H1 (cell line): ENCODE measurements at regions not wholly inside any gene's neighbourhood (a gene's known extent, or its start where the extent isn't known, plus 50 kb on each side); places are given as distances from the start of the nearest gene placed in this dataset.

Source experiments
- CTCF ChIA-PET: fragments of 300-600 bp; sonication (Branson Sonifier 250); formaldehyde crosslinking; loops from one replicate; lab custom pipeline; 2021; ENCODE audit not compliant: partially characterized antibody; lab: Charles Lee
- POLR2A ChIA-PET: fragments of 300-600 bp; sonication (Branson Sonifier 250); formaldehyde crosslinking; loops from one replicate; lab custom pipeline; 2021; ENCODE audit warnings: inconsistent platforms; ENCODE audit not compliant: partially characterized antibody; lab: Charles Lee
- DNase-seq, 2 experiments: peaks; one replicate each; pipeline versions ENCODE4 v3.0.0 to v3.0.0-alpha.2; 2010 to 2022; ENCODE audit warnings: low spot score in 2 of 2, low read depth in 1 of 2, mixed read lengths in 1 of 2
- FAIRE-seq: peaks from 2 replicates; lab custom pipeline; 2011; peaks lifted over from hg19 to GRCh38; lab: Jason Lieb, UNC
- H2AFZ ChIP-seq: 2 replicates; pipeline ENCODE4 v1.8.1; 2012; ENCODE audit warnings: low read length, inconsistent platforms
- H2AK5ac ChIP-seq: 2 replicates; pipeline ENCODE4 v1.6.1; 2013; ENCODE audit warnings: low read depth, low read length
- H2BK120ac ChIP-seq: replicated peaks from 2 replicates; pipeline ENCODE3; 2013; ENCODE audit warnings: low read depth, low read length, inconsistent platforms
- H2BK12ac ChIP-seq: 2 replicates; pipeline ENCODE4 v1.6.1; 2013; ENCODE audit warnings: low read depth, low read length
- H2BK15ac ChIP-seq: 2 replicates; pipeline ENCODE4 v1.6.1; 2013; ENCODE audit warnings: low read length
- H2BK20ac ChIP-seq: 2 replicates; pipeline ENCODE4 v1.6.1; 2013; ENCODE audit warnings: low read length
- H2BK5ac ChIP-seq: 2 replicates; pipeline ENCODE4 v1.6.1; 2013; ENCODE audit warnings: low read depth, low read length
- H3K14ac ChIP-seq: 2 replicates; pipeline ENCODE4 v1.6.1; 2013; ENCODE audit warnings: inconsistent platforms; ENCODE audit not compliant: insufficient read length
- H3K18ac ChIP-seq: 2 replicates; pipeline ENCODE4 v1.6.1; 2013; ENCODE audit warnings: low read length; ENCODE audit errors: extremely low read depth
- H3K23ac ChIP-seq: 2 replicates; pipeline ENCODE4 v1.6.1; 2013; ENCODE audit warnings: inconsistent platforms; ENCODE audit not compliant: insufficient read length
- H3K23me2 ChIP-seq: 2 replicates; pipeline ENCODE4 v1.6.1; 2013; ENCODE audit warnings: low read depth, low read length
- H3K27ac ChIP-seq: 2 replicates; pipeline ENCODE4 v1.6.1; 2011; ENCODE audit warnings: low read depth, low read length, inconsistent platforms
- H3K27me3 ChIP-seq, 4 experiments: replicated peaks in 1 of 4; 1 replicate in 1 of 4; 2 replicates in 3 of 4; pipeline versions ENCODE4 v1.6.1 to v1.8.1; 2011 to 2013; ENCODE audit warnings: low read length in 3 of 4, mild to moderate bottlenecking in 3 of 4, inconsistent platforms in 2 of 4, mixed read lengths in 2 of 4, moderate library complexity in 1 of 4; ENCODE audit not compliant: control insufficient read depth in 3 of 4, insufficient read depth in 3 of 4; ENCODE audit errors: extremely low read depth in 1 of 4
- H3K36me3 ChIP-seq, 4 experiments: 2 replicates each; pipeline versions ENCODE4 v1.6.1 to v1.8.1; 2011 to 2013; ENCODE audit warnings: mild to moderate bottlenecking in 4 of 4, low read length in 3 of 4, moderate library complexity in 2 of 4, control low read depth in 1 of 4, inconsistent platforms in 1 of 4; ENCODE audit not compliant: insufficient read depth in 4 of 4, control insufficient read depth in 2 of 4
- H3K4ac ChIP-seq: replicated peaks from 2 replicates; pipeline ENCODE3; 2013; ENCODE audit warnings: low read length, low read depth, mixed read lengths, inconsistent platforms; ENCODE audit not compliant: insufficient read length
- H3K4me1 ChIP-seq, 4 experiments: replicated peaks in 1 of 4; 1 replicate in 1 of 4; 2 replicates in 3 of 4; pipeline versions ENCODE4 v1.6.1 to v1.8.1; 2011 to 2013; ENCODE audit warnings: low read length in 3 of 4, inconsistent platforms in 2 of 4, mixed read lengths in 1 of 4; ENCODE audit not compliant: insufficient read depth in 4 of 4, control insufficient read depth in 3 of 4
- H3K4me2 ChIP-seq, 2 experiments: 2 replicates each; pipeline versions ENCODE4 v1.6.1 to v1.8.1; 2011 to 2013; ENCODE audit warnings: low read depth in 2 of 2, low read length in 2 of 2, control low read depth in 1 of 2, inconsistent platforms in 1 of 2, mild to moderate bottlenecking in 1 of 2; ENCODE audit not compliant: insufficient read depth in 1 of 2
- H3K4me3 ChIP-seq, 4 experiments: fragments of 200-600, 300-600 bp in 1 of 4; sonication (generic), shearing (Covaris generic), sonication (Bioruptor Twin) in 1 of 4; 2 replicates each; pipeline versions ENCODE4 v1.5.1 to v1.8.1; 2011 to 2016; ENCODE audit warnings: low read length in 4 of 4, low read depth in 3 of 4, control low read depth in 2 of 4, inconsistent platforms in 2 of 4, mild to moderate bottlenecking in 2 of 4, mixed read lengths in 1 of 4, moderate library complexity in 1 of 4; ENCODE audit not compliant: insufficient read depth in 2 of 4; ENCODE audit errors: extremely low read depth in 1 of 4
- H3K56ac ChIP-seq: replicated peaks from 2 replicates; pipeline ENCODE3; 2013; ENCODE audit warnings: low read depth, mild to moderate bottlenecking, mixed read lengths, low read length, inconsistent platforms; ENCODE audit not compliant: insufficient read length
- H3K79me1 ChIP-seq: 2 replicates; pipeline ENCODE4 v1.6.1; 2013; ENCODE audit warnings: low read depth, low read length, control low read depth
- H3K79me2 ChIP-seq, 2 experiments: 2 replicates each; pipeline versions ENCODE4 v1.6.1 to v1.8.1; 2012 to 2013; ENCODE audit warnings: low read length in 2 of 2, mild to moderate bottlenecking in 2 of 2, inconsistent platforms in 1 of 2; ENCODE audit not compliant: insufficient read depth in 2 of 2, control insufficient read depth in 1 of 2
- H3K9ac ChIP-seq, 4 experiments: replicated peaks in 1 of 4; 1 replicate in 1 of 4; 2 replicates in 3 of 4; pipeline versions ENCODE4 v1.6.1 to v1.8.1; 2011 to 2013; ENCODE audit warnings: low read depth in 3 of 4, low read length in 3 of 4, control low read depth in 2 of 4, mild to moderate bottlenecking in 2 of 4, moderate library complexity in 2 of 4, inconsistent platforms in 1 of 4; ENCODE audit errors: extremely low read depth in 1 of 4
- H3K9me3 ChIP-seq, 2 experiments: 2 replicates each; pipeline versions ENCODE4 v1.6.1 to v1.8.1; 2012 to 2013; ENCODE audit warnings: mild to moderate bottlenecking in 2 of 2, moderate library complexity in 2 of 2, control low read depth in 1 of 2, inconsistent platforms in 1 of 2, low read depth in 1 of 2, low read length in 1 of 2, mixed read lengths in 1 of 2; ENCODE audit not compliant: insufficient read depth in 2 of 2
- H4K20me1 ChIP-seq, 2 experiments: replicated peaks in 1 of 2; 2 replicates each; pipeline versions ENCODE3 to v1.8.1; 2011 to 2013; ENCODE audit warnings: inconsistent platforms in 2 of 2, low read length in 2 of 2, mild to moderate bottlenecking in 1 of 2; ENCODE audit not compliant: insufficient read depth in 2 of 2, control insufficient read depth in 1 of 2
- H4K5ac ChIP-seq: 2 replicates; pipeline ENCODE4 v1.6.1; 2013; ENCODE audit warnings: low read length, low read depth, mixed read lengths, inconsistent platforms; ENCODE audit not compliant: insufficient read length
- H4K8ac ChIP-seq: 2 replicates; pipeline ENCODE4 v1.8.0; 2013; ENCODE audit warnings: mild to moderate bottlenecking, moderate library complexity, low read length, inconsistent platforms; ENCODE audit not compliant: insufficient read depth; ENCODE audit errors: extremely low read depth
- H4K91ac ChIP-seq: replicated peaks from 2 replicates; pipeline ENCODE3; 2013; ENCODE audit warnings: low read length, mixed read lengths, inconsistent platforms; ENCODE audit not compliant: insufficient read length
- CHD2 ChIP-seq: IDR thresholded peaks from 2 replicates; pipeline ENCODE4 v1.6.1; 2012; ENCODE audit warnings: low read length, improper control_type of control experiment
- EZH2 ChIP-seq: fragments of 200-600 bp; sonication (generic); IDR thresholded peaks from 2 replicates; pipeline ENCODE4 v1.7.1; 2012; ENCODE audit warnings: low read depth, mild to moderate bottlenecking, moderate library complexity, low read length, inconsistent platforms; ENCODE audit not compliant: severe bottlenecking
- KDM4A ChIP-seq: IDR thresholded peaks from one replicate; pipeline ENCODE4 v1.7.1; 2012; ENCODE audit warnings: low read depth, mild to moderate bottlenecking, moderate library complexity, low read length, inconsistent platforms; ENCODE audit not compliant: severe bottlenecking
- MAFK ChIP-seq: IDR thresholded peaks from 2 replicates; pipeline ENCODE4 v1.6.1; 2012; ENCODE audit warnings: low read depth, mild to moderate bottlenecking, improper control_type of control experiment, low read length
- MAX ChIP-seq: IDR thresholded peaks from 2 replicates; pipeline ENCODE4 v1.6.1; 2012; ENCODE audit warnings: inconsistent platforms
- RFX5 ChIP-seq: IDR thresholded peaks from 2 replicates; pipeline ENCODE4 v1.6.1; 2011; ENCODE audit warnings: low read depth, low read length, improper control_type of control experiment, borderline replicate concordance
- RNF2 ChIP-seq: fragments of 200-900, 300-1000 bp; sonication (generic); IDR thresholded peaks from 2 replicates; pipeline ENCODE4 v1.7.1; 2016; ENCODE audit warnings: borderline replicate concordance, low read depth, mild to moderate bottlenecking, antibody characterized with exemption, low read length; ENCODE audit not compliant: poor library complexity, severe bottlenecking; ENCODE audit errors: missing control alignments
- SIRT6 ChIP-seq: IDR thresholded peaks from one replicate; pipeline ENCODE4 v1.7.1; 2012; ENCODE audit warnings: low read length, inconsistent platforms
- SRF ChIP-seq: IDR thresholded peaks from 2 replicates; pipeline ENCODE4 v1.6.1; 2011; ENCODE audit warnings: mild to moderate bottlenecking, low read depth, low read length, moderate library complexity
- SUZ12 ChIP-seq: fragments of 200-600 bp; sonication (generic); IDR thresholded peaks from 2 replicates; pipeline ENCODE4 v1.6.1; 2012; ENCODE audit warnings: mild to moderate bottlenecking, inconsistent platforms, low read length, moderate library complexity, mixed read lengths
- TBP ChIP-seq: IDR thresholded peaks from 2 replicates; pipeline ENCODE4 v1.6.1; 2011; ENCODE audit warnings: low read depth, low read length, improper control_type of control experiment
- TCF12 ChIP-seq: IDR thresholded peaks from 2 replicates; pipeline ENCODE4 v1.6.1; 2011; ENCODE audit warnings: low read depth, mild to moderate bottlenecking, low read length
- YY1 ChIP-seq: IDR thresholded peaks from 2 replicates; pipeline ENCODE4 v1.6.1; 2011; ENCODE audit warnings: low read depth, mild to moderate bottlenecking, low read length
- WGBS, 2 experiments: shearing (Covaris generic) in 1 of 2; methylation state at CpG; one replicate each; pipeline versions ENCODE4 v1.1.6 to v1.1.7; 2013 to 2015; ENCODE audit warnings: low lambda C conversion rate in 2 of 2, mixed read lengths in 2 of 2, inconsistent platforms in 1 of 2, low coverage in 1 of 2, missing lambda C conversion rate in 1 of 2; ENCODE audit not compliant: insufficient replicate concordance in 2 of 2, insufficient coverage in 1 of 2, insufficient read length in 1 of 2; ENCODE audit errors: extremely low coverage in 1 of 2, missing lambda C conversion rate in 1 of 2; 5-methylcytosine and 5-hydroxymethylcytosine counted together

- no peak overlapping the region for H3K4me3 ChIP-seq
- FAIRE-seq, result no peak
- H4K20me1 ChIP-seq, result no peaks in the 10 kb centered on the region
- no peak overlapping the region for H3K4ac ChIP-seq
- H3K4me2 ChIP-seq, result no peak overlapping the region
- no peak overlapping the region for H2BK12ac ChIP-seq
- no peak overlapping the region for H3K23ac ChIP-seq
- no peak overlapping the region for H2BK120ac ChIP-seq
- no peaks in the 10 kb centered on the region for H3K27me3 ChIP-seq
- ChIA-PET POLR2A (no interaction called here), CTCF (interaction anchor here (1.0 to 3.7 kb wide), 2 partner anchors 16 to 20 kb away, joined by 3 to 12 read pairs; no protein-coding TSS in a partner anchor)
- no peaks in the 10 kb centered on the region for H3K36me3 ChIP-seq
- no peaks in the 10 kb centered on the region for H3K4me1 ChIP-seq
- H4K8ac ChIP-seq, result no peak overlapping the region
- no peaks in the 10 kb centered on the region for H3K79me2 ChIP-seq
- no peak for DNase-seq
- no peak overlapping the region for H4K91ac ChIP-seq
- no peak overlapping the region for H3K14ac ChIP-seq
- H3K27ac ChIP-seq, result no peak overlapping the region
- no peak overlapping the region for H2AK5ac ChIP-seq
- H3K9ac ChIP-seq, result no peak overlapping the region
- no peak overlapping the region for H2AFZ ChIP-seq
- WGBS, 2 experiments, result 91% methylated on average over 17 of the region's 17 CpGs; no CpG with 5 or more reads in 1 of the 2 experiments
- H2BK5ac ChIP-seq, result no peak overlapping the region
- H2BK20ac ChIP-seq, result no peak overlapping the region
- no peak overlapping the region for H2BK15ac ChIP-seq
- no peak overlapping the region for H4K5ac ChIP-seq
- no peak overlapping the region for H3K18ac ChIP-seq
- H3K9me3 ChIP-seq, result no peaks in the 10 kb centered on the region
- H3K56ac ChIP-seq, result no peak overlapping the region
- H3K79me1 ChIP-seq, result no peaks in the 10 kb centered on the region
- no peaks in the 10 kb centered on the region for H3K23me2 ChIP-seq
- no peak for TF ChIP-seq TBP
- TF ChIP-seq MAFK, result no peak
- no peak for TF ChIP-seq SUZ12
- TF ChIP-seq RFX5, result no peak
- TF ChIP-seq SRF, result no peak
- TF ChIP-seq MAX, result no peak
- TF ChIP-seq RNF2, result no peak
- no peak for TF ChIP-seq YY1
- no peak for TF ChIP-seq KDM4A
- TF ChIP-seq CHD2, result no peak
- TF ChIP-seq TCF12, result no peak
- TF ChIP-seq SIRT6, result no peak
- TF ChIP-seq EZH2, result no peak
Observed at GRCh38 chr14:101254805-101255764, 306.2 kb upstream of the DIO3 start.
